ENCODE measurements at regions not wholly inside any gene's neighbourhood (a gene's known extent, or its start where the extent isn't known, plus 50 kb on each side); places are given as distances from the start of the nearest gene placed in this dataset.

GRCh38 chr6:25016014-25016720 is 80.4 kb upstream of the RIPOR2 start:
- TF ChIP-seq CTCF (IDR thresholded peaks at IDR 0.05) (no peak), EZH2 (IDR thresholded peaks at IDR 0.05) (no peak)

Data from neural progenitor cell (in vitro differentiated cells).